SH-SY5Y (cell line): ENCODE measurements at regions not wholly inside any gene's neighbourhood (a gene's known extent, or its start where the extent isn't known, plus 50 kb on each side); places are given as distances from the start of the nearest gene placed in this dataset.

Experiments
- GATA2 ChIP-seq: IDR thresholded peaks from 2 replicates; pipeline ENCODE4 v1.6.1; 2011; ENCODE audit warnings: mild to moderate bottlenecking, low read depth, low read length
- GATA3 ChIP-seq: IDR thresholded peaks from 2 replicates; pipeline ENCODE4 v1.6.1; 2011; ENCODE audit warnings: low read depth, mild to moderate bottlenecking, low read length, moderate library complexity

GRCh38 chr5:158079097-158079496 is 220.2 kb upstream of the CLINT1 start:
- no peak for TF ChIP-seq GATA3
- no peak for TF ChIP-seq GATA2
